ENCODE measurements at regions not wholly inside any gene's neighbourhood (a gene's known extent, or its start where the extent isn't known, plus 50 kb on each side); places are given as distances from the start of the nearest gene placed in this dataset.
"Not testable (repeated sequence)": the region's sequence is repeated elsewhere in the genome, so short reads cannot be mapped to it uniquely, and the experiment has no call there.

- not testable (repeated sequence) for TF ChIP-seq CTCF (IDR thresholded peaks at IDR 0.05); KDM1A (IDR thresholded peaks at IDR 0.05; ENCODE audit: low read depth); RCOR1 (IDR thresholded peaks at IDR 0.05; ENCODE audit: low read depth, low read length); JUNB (IDR thresholded peaks at IDR 0.05); POLR2A (IDR thresholded peaks at IDR 0.05; ENCODE audit: low read length); HOXB5 (CRISPR knock-in tag; IDR thresholded peaks at IDR 0.05); CEBPB (IDR thresholded peaks at IDR 0.05); REST (IDR thresholded peaks at IDR 0.05)
- TF ChIP-seq, protein P1, sequence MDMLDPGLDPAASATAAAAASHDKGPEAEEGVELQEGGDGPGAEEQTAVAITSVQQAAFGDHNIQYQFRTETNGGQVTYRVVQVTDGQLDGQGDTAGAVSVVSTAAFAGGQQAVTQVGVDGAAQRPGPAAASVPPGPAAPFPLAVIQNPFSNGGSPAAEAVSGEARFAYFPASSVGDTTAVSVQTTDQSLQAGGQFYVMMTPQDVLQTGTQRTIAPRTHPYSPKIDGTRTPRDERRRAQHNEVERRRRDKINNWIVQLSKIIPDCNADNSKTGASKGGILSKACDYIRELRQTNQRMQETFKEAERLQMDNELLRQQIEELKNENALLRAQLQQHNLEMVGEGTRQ (IDR thresholded peaks at IDR 0.05), result not testable (repeated sequence)
Observed at GRCh38 chr14:43296061-43296460, 1211.0 kb downstream of the FSCB start.
